ENCODE measurements at regions not wholly inside any gene's neighbourhood (a gene's known extent, or its start where the extent isn't known, plus 50 kb on each side); places are given as distances from the start of the nearest gene placed in this dataset.

DNA sequence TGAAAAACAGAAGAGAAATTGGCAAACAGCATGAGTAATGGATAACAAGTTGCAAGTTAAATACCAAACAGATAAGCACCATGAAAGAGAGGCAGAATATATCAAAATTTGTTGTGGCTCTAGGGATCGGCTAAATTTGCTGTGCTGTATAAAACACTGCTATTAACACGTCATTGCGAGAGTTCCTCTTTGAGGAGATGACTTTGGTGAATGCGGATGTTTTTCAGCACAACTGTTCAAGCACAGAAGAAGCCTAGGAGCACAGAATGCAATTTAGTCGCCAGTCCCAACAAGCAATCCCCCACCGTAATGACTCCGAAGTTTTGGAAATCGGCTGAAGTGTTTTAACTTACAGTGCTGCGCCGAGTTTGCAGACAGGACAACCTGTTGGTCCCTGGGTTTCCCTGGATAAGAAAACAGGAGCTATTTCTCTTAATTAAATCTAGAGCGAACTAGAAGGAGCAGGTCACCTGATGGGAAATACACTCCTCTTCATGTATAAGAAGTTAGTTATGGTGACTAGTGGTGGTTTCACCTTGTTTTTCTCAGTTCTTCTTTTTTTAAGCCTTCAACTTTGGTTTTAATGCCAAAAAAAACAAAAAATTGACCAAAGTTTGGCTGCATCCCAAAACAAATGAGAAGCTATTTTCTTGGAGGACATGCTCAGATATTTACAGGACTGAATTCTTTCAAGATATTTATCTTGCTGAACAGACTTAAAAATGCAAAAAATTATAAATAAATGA, 454.1 kb upstream of the SALL3 start:
- H3K4me3 ChIP-seq, result no peak overlapping the region
- no peaks in the 10 kb centered on the region for H3K36me3 ChIP-seq
- no peak for DNase-seq (ENCODE audit: low spot score)
- TF ChIP-seq CTCF (IDR thresholded peaks at IDR 0.05), result no peak
- no peaks in the 10 kb centered on the region for H3K27me3 ChIP-seq (replicated peaks; ENCODE audit: insufficient read depth)
- H3K4me1 ChIP-seq (ENCODE audit: control insufficient read depth in 1 of 2, low read depth in 2 of 2), result peaks cover 7 to 21% of the 10 kb centered on the region in 2 donors
- no peaks in the 10 kb centered on the region for H3K9me3 ChIP-seq
- H3K27ac ChIP-seq, result no peak overlapping the region
- no peak for ATAC-seq (ENCODE audit: insufficient number of reproducible peaks, low FRiP score, low read depth)

- ATAC-seq (ENCODE audit: insufficient number of reproducible peaks, low FRiP score, low read depth), result no peak
- no peaks in the 10 kb centered on the region for H3K27me3 ChIP-seq (replicated peaks; ENCODE audit: insufficient read depth)
- H3K4me1 ChIP-seq (ENCODE audit: control insufficient read depth in 1 of 2, low read depth in 2 of 2), result peaks cover 7 to 21% of the 10 kb centered on the region in 2 donors
- no peaks in the 10 kb centered on the region for H3K36me3 ChIP-seq
- no peak overlapping the region for H3K27ac ChIP-seq
- no peaks in the 10 kb centered on the region for H3K9me3 ChIP-seq
- H3K4me3 ChIP-seq, result no peak overlapping the region
- DNase-seq (ENCODE audit: low spot score), result no peak
- TF ChIP-seq CTCF (IDR thresholded peaks at IDR 0.05), result no peak
Measured at GRCh38 chr18:78526275-78526674, 453.3 kb upstream of the SALL3 start.

GRCh38 chr18:78526923-78527711, 452.5 kb upstream of the SALL3 start:
- ATAC-seq (ENCODE audit: insufficient number of reproducible peaks, low FRiP score, low read depth) (no peak), DNase-seq (ENCODE audit: low spot score) (no peak)
- Histone ChIP-seq H3K4me1 (ENCODE audit: control insufficient read depth in 1 of 2, low read depth in 2 of 2) (peaks cover 7 to 21% of the 10 kb centered on the region in 2 donors), H3K27ac (no peak overlapping the region), H3K4me3 (no peak overlapping the region), H3K9me3 (no peaks in the 10 kb centered on the region), H3K27me3 (replicated peaks; ENCODE audit: insufficient read depth) (no peaks in the 10 kb centered on the region), H3K36me3 (no peaks in the 10 kb centered on the region)
- TF ChIP-seq CTCF (IDR thresholded peaks at IDR 0.05), result no peak

DNA sequence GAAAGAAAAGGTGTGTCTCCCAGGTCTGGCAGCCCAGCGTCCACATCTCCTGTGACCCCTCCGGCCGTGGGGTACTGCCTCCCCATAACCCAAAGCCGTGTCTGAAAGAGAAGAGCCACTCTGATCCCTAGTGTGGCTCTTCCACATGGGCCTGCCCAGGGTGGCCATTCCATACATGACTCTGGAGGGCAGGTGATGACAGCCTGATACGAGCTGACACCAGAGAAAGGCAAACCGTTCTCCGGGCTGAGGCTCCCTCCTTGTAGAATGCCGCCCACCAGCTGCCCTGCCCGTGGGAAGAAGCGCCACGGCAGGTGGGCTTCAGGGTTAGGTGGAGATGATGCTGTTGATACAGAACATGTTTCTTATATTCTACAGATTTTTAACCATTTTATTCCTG, 451.6 kb upstream of the SALL3 start:
- no peak for DNase-seq (ENCODE audit: low spot score)
- Histone ChIP-seq H3K36me3 (no peaks in the 10 kb centered on the region), H3K4me3 (no peak overlapping the region), H3K4me1 (ENCODE audit: control insufficient read depth in 1 of 2, low read depth in 2 of 2) (peaks cover 7 to 21% of the 10 kb centered on the region in 2 donors), H3K9me3 (no peaks in the 10 kb centered on the region), H3K27me3 (replicated peaks; ENCODE audit: insufficient read depth) (no peaks in the 10 kb centered on the region), H3K27ac (no peak overlapping the region)
- no peak for ATAC-seq (ENCODE audit: insufficient number of reproducible peaks, low FRiP score, low read depth)
- no peak for TF ChIP-seq CTCF (IDR thresholded peaks at IDR 0.05)

GRCh38 chr18:78528411-78529258, 451.0 kb upstream of the SALL3 start:
- Histone ChIP-seq H3K27me3 (replicated peaks; ENCODE audit: insufficient read depth) (no peaks in the 10 kb centered on the region), H3K4me1 (ENCODE audit: control insufficient read depth in 1 of 2, low read depth in 2 of 2) (peaks cover 7 to 21% of the 10 kb centered on the region in 2 donors), H3K36me3 (no peaks in the 10 kb centered on the region), H3K27ac (no peak overlapping the region), H3K9me3 (no peaks in the 10 kb centered on the region), H3K4me3 (no peak overlapping the region)
- ATAC-seq (ENCODE audit: insufficient number of reproducible peaks, low FRiP score, low read depth), result no peak
- no peak for DNase-seq (ENCODE audit: low spot score)
- TF ChIP-seq CTCF (IDR thresholded peaks at IDR 0.05), result no peak
